ENCODE measurements at regions not wholly inside any gene's neighbourhood (a gene's known extent, or its start where the extent isn't known, plus 50 kb on each side); places are given as distances from the start of the nearest gene placed in this dataset.

- TF ChIP-seq CTCF (IDR thresholded peaks at IDR 0.05; ENCODE audit: poor library complexity, severe bottlenecking) (no peak), EP300 (conservative IDR thresholded peaks at IDR 0.05; ENCODE audit: poor library complexity, severe bottlenecking) (no peak), TAF1 (IDR thresholded peaks at IDR 0.05; ENCODE audit: low read depth) (no peak), EZH2 (IDR thresholded peaks at IDR 0.05; ENCODE audit: borderline replicate concordance, insufficient read depth, low read length, poor library complexity, severe bottlenecking) (no peak), RAD21 (conservative IDR thresholded peaks at IDR 0.05) (no peak)
Measured at GRCh38 chr12:63075376-63076060, 75.5 kb downstream of the AVPR1A start.
